ENCODE measurements at regions not wholly inside any gene's neighbourhood (a gene's known extent, or its start where the extent isn't known, plus 50 kb on each side); places are given as distances from the start of the nearest gene placed in this dataset.

DNA sequence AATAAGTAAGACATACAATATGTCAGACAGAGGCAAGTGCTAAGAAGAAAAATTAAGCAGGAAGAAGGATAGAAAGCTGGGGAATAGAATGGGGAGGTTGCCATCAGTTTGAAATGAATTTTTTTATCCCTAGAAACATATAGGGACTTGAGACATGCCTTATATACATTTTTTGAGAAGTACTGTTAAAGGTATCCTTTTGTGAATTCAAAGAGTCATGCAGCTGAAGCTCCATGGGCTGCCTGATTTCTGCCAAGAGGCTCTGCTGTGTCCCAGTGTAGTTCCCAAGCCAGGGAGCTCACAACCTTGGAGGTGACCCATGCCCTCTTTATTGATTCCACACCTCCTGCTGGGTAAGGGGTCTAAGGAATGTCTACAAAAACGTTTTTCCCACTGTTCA is 564.6 kb upstream of the DIPK2B start:
- TF ChIP-seq, protein P1, sequence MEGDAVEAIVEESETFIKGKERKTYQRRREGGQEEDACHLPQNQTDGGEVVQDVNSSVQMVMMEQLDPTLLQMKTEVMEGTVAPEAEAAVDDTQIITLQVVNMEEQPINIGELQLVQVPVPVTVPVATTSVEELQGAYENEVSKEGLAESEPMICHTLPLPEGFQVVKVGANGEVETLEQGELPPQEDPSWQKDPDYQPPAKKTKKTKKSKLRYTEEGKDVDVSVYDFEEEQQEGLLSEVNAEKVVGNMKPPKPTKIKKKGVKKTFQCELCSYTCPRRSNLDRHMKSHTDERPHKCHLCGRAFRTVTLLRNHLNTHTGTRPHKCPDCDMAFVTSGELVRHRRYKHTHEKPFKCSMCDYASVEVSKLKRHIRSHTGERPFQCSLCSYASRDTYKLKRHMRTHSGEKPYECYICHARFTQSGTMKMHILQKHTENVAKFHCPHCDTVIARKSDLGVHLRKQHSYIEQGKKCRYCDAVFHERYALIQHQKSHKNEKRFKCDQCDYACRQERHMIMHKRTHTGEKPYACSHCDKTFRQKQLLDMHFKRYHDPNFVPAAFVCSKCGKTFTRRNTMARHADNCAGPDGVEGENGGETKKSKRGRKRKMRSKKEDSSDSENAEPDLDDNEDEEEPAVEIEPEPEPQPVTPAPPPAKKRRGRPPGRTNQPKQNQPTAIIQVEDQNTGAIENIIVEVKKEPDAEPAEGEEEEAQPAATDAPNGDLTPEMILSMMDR (IDR thresholded peaks at IDR 0.05; ENCODE audit: insufficient read depth, low read depth, low read length), result no peak
- peak overlapping the region; percentile 79 for H3K4me3 ChIP-seq (ENCODE audit: low read depth, low read length)
- no peak for DNase-seq (ENCODE audit: low read depth)

DNA sequence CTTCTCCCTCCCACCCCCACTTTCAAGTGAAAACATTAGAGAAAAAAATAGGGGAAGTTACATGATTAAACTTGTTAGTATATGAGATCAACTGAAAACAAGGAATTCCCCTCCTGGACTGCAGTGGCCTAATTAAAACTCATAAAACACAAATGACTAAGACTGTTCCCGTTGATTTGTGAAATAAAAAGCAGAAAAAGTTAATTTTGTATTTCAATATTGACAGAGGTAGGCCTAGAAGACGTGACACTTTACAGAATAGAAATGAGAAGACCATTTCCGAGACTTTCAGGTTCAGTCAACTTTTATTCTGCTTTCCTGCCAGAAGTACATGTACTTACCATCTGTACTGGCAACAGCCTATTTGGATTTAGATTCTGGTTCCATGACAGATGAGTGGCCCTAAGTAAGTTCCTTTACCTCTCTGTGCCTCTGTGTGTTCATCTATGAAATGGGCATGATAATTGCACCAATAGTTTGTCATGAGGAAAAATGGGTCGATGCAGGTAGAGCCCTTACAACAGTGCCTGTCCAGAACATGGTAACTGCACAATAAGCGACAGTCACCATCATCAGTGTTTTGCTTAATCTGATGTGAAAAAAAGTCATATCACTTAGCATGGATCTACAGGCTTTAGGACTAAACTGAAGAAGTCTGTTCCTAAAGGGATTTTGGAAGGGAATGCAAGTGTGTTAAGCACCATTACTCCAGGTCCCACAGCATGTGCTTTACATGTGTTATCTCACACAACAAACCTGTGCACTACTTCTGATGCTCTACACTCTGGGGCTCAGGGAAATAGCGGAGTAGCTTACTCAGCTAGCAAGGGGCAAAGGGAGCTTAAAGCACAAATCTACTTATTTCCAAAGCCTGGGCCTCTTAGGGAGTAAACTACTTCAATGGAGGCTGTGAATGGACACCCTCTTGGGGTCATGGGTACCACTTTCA is 562.3 kb upstream of the DIPK2B start:
- DNase-seq (ENCODE audit: low read depth), result no peak
- TF ChIP-seq, protein P1 (IDR thresholded peaks at IDR 0.05; ENCODE audit: insufficient read depth, low read depth, low read length), result no peak
- H3K4me3 ChIP-seq (ENCODE audit: low read depth, low read length), result no peak overlapping the region

DNA sequence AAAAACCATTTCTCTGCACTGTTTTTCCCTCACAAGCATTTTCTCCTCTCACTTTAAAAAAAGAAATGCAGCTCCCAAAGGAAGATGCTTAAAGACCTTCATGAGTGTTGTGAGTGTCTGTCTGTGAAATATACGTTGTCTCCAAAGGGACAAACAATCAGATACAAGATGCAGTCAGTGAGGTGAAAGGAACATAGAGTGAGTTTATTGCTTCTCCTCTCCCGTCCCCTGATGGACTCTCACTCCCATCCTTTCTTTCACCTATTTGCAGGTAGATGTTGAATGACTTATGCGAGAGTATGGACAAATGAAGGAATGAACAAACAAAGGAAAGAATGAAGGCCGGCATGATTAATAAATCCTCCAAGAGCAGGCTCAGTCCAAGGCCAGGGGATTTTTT is 561.2 kb upstream of the DIPK2B start:
- no peak overlapping the region for H3K4me3 ChIP-seq (ENCODE audit: low read depth, low read length)
- TF ChIP-seq, protein P1 (IDR thresholded peaks at IDR 0.05; ENCODE audit: insufficient read depth, low read depth, low read length), result no peak
- no peak for DNase-seq (ENCODE audit: low read depth)

DNA sequence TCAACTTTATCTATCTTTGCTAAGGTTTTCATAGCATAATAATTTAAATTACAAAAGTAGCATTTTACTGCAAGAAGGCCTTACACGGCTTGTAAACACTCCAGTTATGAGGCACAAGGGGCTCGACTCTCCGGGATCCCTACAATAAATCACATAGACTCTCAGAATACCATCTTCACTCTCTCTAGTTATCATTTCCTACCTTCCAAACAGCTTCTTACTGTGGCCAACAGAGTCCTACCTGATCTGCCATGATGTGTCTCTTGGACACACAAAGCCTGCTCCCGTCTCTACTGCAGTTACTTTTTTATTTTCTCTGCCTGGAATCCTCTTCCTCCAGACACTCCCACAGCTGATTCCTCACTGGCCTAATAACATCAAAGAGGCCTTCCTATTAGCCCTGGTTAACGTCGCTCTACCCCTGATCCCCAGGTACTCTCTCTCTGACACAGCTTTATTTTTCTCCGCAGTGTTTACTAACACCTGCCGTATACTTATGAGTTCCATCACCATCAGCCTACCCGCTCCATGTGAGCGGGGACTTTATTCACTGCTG is 559.6 kb upstream of the DIPK2B start:
- DNase-seq (ENCODE audit: low read depth), result no peak
- H3K4me3 ChIP-seq (ENCODE audit: low read depth, low read length), result peak overlapping the region; percentile 7
- TF ChIP-seq, protein P1 (IDR thresholded peaks at IDR 0.05; ENCODE audit: insufficient read depth, low read depth, low read length), result no peak

DNA sequence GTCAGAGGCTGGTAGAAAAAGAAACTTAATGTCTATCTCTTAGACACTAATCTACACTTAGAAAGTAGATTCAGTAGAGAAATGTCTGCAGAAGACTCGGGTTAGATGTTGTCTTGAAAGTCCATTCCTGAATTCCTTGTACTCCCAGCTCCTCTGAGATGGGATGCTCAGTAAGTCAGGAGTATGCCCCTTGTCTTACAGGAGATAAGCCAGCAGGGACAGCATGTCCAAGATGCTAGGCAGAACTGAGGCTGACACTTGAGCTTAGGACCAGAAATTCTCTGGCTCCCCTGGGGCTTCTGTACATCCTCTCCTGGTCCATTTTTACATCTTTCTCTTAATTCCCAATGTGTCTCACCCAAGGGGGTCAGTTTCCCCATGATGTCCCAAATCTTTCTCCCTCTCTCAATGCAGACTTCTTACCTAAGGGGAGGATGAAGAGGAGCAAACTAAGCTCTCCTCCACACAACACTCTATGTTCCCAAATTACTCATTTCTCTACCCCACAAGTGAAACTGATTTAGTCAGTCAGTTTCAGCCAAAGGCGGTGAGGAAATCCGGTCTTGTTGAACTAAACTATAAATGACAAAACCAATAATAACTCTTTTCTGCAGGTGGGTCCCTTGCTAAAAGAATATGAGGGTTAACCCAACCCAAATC is 558.2 kb upstream of the DIPK2B start:
- TF ChIP-seq, protein P1 (IDR thresholded peaks at IDR 0.05; ENCODE audit: insufficient read depth, low read depth, low read length), result no peak
- DNase-seq (ENCODE audit: low read depth), result peak; percentile 52
- no peak overlapping the region for H3K4me3 ChIP-seq (ENCODE audit: low read depth, low read length)

DNA sequence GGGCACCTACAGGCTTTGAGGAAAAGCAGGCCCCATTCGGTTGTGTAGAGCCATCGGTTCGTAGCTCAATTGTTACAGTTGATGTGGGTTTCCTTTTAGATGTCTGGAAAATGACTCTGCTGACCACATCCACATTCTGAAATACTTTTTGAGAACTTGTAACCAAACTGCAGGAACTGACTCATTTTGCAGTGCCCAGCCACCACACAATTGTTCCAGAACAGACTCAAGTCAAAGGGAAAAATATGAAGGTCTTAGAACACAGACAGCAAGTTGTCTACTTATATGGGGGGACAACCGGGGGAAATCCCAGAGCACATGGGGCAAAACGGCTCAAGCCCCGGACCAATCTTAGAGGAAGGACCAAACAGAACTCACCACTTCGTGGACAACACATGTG is 557.6 kb upstream of the DIPK2B start:
- peak; percentile 84 for DNase-seq (ENCODE audit: low read depth)
- no peak overlapping the region for H3K4me3 ChIP-seq (ENCODE audit: low read depth, low read length)
- TF ChIP-seq, protein P1 (IDR thresholded peaks at IDR 0.05; ENCODE audit: insufficient read depth, low read depth, low read length), result no peak
